ENCODE measurements at regions not wholly inside any gene's neighbourhood (a gene's known extent, or its start where the extent isn't known, plus 50 kb on each side); places are given as distances from the start of the nearest gene placed in this dataset.

DNA sequence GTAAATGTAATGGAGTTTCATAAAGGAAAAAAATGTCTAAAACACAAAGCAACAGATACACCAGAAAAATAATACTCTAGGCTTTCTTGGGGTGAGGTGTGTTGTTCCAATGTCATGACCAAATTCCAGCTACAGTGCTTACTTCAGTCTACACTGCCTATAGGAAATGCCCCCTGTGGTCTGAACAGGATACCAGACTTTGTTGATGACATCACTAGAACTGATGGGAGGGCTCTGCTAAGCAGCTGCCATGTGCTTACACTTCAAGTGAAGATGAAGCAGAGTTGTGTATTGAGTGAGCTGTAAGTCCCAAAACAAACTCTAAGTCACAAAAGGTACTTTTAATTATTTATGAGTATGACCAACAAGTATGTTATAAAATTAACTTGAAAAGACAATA is 456.1 kb upstream of the IL12A start:
- Histone ChIP-seq H3K27ac (ENCODE audit: low read depth, low read length) (no peak overlapping the region), H3K9me3 (ENCODE audit: control insufficient read depth in 1 of 2, low read length in 2 of 2) (no peaks in the 10 kb centered on the region), H3K4me3 (ENCODE audit: low read length in 2 of 2) (no peak overlapping the region), H3K36me3 (ENCODE audit: insufficient read depth, low read length) (no peaks in the 10 kb centered on the region), H3K4me1 (ENCODE audit: insufficient read depth, low read length) (no peaks in the 10 kb centered on the region), H3K27me3 (ENCODE audit: insufficient read depth, low read length) (no peaks in the 10 kb centered on the region)
- POLR2A ChIA-PET (ENCODE audit: partially characterized antibody): no interaction called here
- Mint-ChIP-seq H3K4me3 (no peak overlapping the region), H3K4me1 (no peaks in the 10 kb centered on the region), H3K27me3 (peaks cover 0 to 1% of the 10 kb centered on the region in 2 donors), H3K27ac (no peak overlapping the region), H3K36me3 (no peaks in the 10 kb centered on the region), H3K9me3 (peaks cover 0 to 7% (median 0%) of the 10 kb centered on the region in 8 donors)
- no peak for DNase-seq
- intact Hi-C loops (cut with micrococcal nuclease): no loop called here
- CTCF ChIA-PET (ENCODE audit: partially characterized antibody): no interaction called here

DNA sequence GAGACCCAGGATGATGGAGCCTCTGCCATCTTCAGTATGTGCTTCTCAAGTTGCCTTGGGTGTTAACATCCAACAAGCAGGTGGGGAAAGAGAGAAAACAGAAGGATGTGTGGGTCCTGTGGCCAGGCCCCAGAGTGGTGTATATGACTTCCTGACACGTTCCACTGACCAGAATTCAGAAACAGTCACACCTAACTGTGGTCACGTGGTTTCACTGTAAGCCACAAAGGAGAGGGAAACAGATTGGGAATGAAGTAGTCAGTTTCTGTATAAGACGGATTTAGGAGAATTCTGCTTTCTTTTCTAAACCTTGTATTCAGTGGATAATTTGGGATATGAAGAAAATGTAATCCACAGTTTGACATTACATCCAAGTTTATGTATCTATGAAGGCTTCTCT is 454.1 kb upstream of the IL12A start:
- Histone ChIP-seq H3K27ac (ENCODE audit: low read depth, low read length) (no peak overlapping the region), H3K4me1 (ENCODE audit: insufficient read depth, low read length) (no peaks in the 10 kb centered on the region), H3K9me3 (ENCODE audit: control insufficient read depth in 1 of 2, low read length in 2 of 2) (no peaks in the 10 kb centered on the region), H3K36me3 (ENCODE audit: insufficient read depth, low read length) (no peaks in the 10 kb centered on the region), H3K4me3 (ENCODE audit: low read length in 2 of 2) (no peak overlapping the region), H3K27me3 (ENCODE audit: insufficient read depth, low read length) (no peaks in the 10 kb centered on the region)
- H3K4me3 Mint-ChIP-seq: no peak overlapping the region
- no peaks in the 10 kb centered on the region for H3K4me1 Mint-ChIP-seq
- peaks cover 0 to 7% (median 0%) of the 10 kb centered on the region in 8 donors for H3K9me3 Mint-ChIP-seq
- ChIA-PET CTCF (ENCODE audit: partially characterized antibody) (no interaction called here), POLR2A (ENCODE audit: partially characterized antibody) (no interaction called here)
- DNase-seq: no peak
- H3K27me3 Mint-ChIP-seq: peaks cover 0 to 1% of the 10 kb centered on the region in 2 donors
- H3K27ac Mint-ChIP-seq: no peak overlapping the region
- H3K36me3 Mint-ChIP-seq: no peaks in the 10 kb centered on the region
- intact Hi-C loops (cut with micrococcal nuclease): no loop called here

DNA sequence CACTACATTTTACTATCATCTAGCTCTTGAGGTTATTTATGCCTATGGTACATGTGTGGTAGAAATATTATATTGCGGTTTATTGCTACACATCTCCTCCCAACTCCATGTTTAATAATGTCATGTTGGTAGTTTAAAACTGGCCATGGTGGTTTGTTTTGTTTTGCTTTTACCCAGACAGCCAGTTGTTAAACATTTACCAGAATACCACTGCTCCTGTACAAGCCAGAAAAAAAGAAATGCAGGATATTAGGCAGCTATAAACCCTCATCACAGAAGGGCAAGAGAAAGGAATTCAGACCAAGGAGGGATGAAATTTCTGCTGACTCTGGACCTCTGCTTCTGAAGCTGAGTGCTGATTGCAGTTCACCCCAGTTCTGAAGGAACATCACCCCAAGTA is 451.8 kb upstream of the IL12A start:
- Mint-ChIP-seq H3K4me1 (no peaks in the 10 kb centered on the region), H3K9me3 (peaks cover 0 to 5% (median 0%) of the 10 kb centered on the region in 8 donors), H3K36me3 (no peaks in the 10 kb centered on the region), H3K27ac (no peak overlapping the region), H3K27me3 (peaks cover 0 to 1% of the 10 kb centered on the region in 2 donors), H3K4me3 (no peak overlapping the region)
- Histone ChIP-seq H3K4me3 (ENCODE audit: low read length in 2 of 2) (no peak overlapping the region), H3K27me3 (ENCODE audit: insufficient read depth, low read length) (no peaks in the 10 kb centered on the region), H3K36me3 (ENCODE audit: insufficient read depth, low read length) (no peaks in the 10 kb centered on the region), H3K4me1 (ENCODE audit: insufficient read depth, low read length) (no peaks in the 10 kb centered on the region), H3K9me3 (ENCODE audit: control insufficient read depth in 1 of 2, low read length in 2 of 2) (no peaks in the 10 kb centered on the region), H3K27ac (ENCODE audit: low read depth, low read length) (no peak overlapping the region)
- intact Hi-C loops (cut with micrococcal nuclease): no loop called here
- ChIA-PET POLR2A (ENCODE audit: partially characterized antibody) (no interaction called here), CTCF (ENCODE audit: partially characterized antibody) (no interaction called here)
- no peak for DNase-seq

DNA sequence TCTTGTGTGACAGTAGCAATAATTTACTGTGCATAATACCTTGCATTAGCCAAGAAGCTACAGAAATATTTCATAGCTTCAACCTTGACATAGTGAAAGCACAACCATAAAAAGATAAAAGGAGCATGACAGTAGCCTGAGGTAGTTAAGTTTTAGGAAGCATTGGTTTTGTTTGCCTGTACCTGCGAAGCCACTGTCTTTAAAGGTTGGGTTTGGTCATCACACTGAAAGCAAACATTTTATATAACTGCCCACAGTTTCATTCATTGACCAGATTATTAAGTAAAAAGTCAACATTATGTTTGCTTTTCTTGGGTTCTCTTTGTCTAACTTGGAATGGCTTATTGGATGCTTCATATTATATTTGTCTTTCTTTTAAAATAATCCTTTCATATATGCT is 450.1 kb upstream of the IL12A start:
- no peak overlapping the region for H3K27ac ChIP-seq (ENCODE audit: low read depth, low read length)
- H3K27ac Mint-ChIP-seq: no peak overlapping the region
- no peaks in the 10 kb centered on the region for H3K4me1 Mint-ChIP-seq
- H3K9me3 ChIP-seq (ENCODE audit: control insufficient read depth in 1 of 2, low read length in 2 of 2): no peaks in the 10 kb centered on the region
- H3K4me3 Mint-ChIP-seq: no peak overlapping the region
- H3K4me1 ChIP-seq (ENCODE audit: insufficient read depth, low read length): no peaks in the 10 kb centered on the region
- no peaks in the 10 kb centered on the region for H3K27me3 Mint-ChIP-seq
- POLR2A ChIA-PET (ENCODE audit: partially characterized antibody): no interaction called here
- no peaks in the 10 kb centered on the region for H3K36me3 Mint-ChIP-seq
- peaks cover 0 to 4% (median 0%) of the 10 kb centered on the region in 8 donors for H3K9me3 Mint-ChIP-seq
- CTCF ChIA-PET (ENCODE audit: partially characterized antibody): no interaction called here
- no peaks in the 10 kb centered on the region for H3K36me3 ChIP-seq (ENCODE audit: insufficient read depth, low read length)
- intact Hi-C loops (cut with micrococcal nuclease): no loop called here
- DNase-seq: no peak
- no peaks in the 10 kb centered on the region for H3K27me3 ChIP-seq (ENCODE audit: insufficient read depth, low read length)
- no peak overlapping the region for H3K4me3 ChIP-seq (ENCODE audit: low read length in 2 of 2)

DNA sequence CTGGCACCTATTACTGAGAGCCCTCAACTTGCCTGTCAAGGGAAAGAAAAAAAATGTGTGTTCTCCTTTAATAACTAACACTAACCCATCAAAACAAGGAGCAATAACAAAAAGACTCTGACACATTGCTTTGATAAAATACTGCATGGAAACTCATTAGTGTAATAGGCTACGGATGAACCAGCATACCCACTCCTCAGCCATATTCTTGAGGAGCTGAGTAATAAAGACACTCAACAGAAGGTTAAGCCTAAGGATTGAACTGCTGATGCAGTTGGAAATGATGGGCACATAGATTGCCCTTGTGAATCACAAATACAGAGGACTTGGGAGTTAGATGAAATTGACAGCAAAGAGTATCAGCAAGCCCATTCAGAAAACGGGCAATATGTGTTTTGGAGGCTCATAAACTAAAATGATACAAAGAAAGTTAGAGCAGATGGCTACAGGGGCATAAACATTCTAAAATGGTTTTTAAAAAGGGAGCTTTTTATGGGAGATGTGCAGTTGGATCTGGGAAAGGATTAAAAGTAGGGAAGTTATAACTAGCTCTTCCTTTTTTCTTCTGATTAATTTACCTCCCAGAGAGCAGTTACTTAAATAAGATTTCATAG is 447.6 kb upstream of the IL12A start:
- intact Hi-C loops (cut with micrococcal nuclease): no loop called here
- H3K4me1 Mint-ChIP-seq: no peaks in the 10 kb centered on the region
- H3K27me3 Mint-ChIP-seq: no peaks in the 10 kb centered on the region
- CTCF ChIA-PET (ENCODE audit: partially characterized antibody): no interaction called here
- DNase-seq: no peak
- Histone ChIP-seq H3K4me1 (ENCODE audit: insufficient read depth, low read length) (no peaks in the 10 kb centered on the region), H3K27me3 (ENCODE audit: insufficient read depth, low read length) (no peaks in the 10 kb centered on the region), H3K36me3 (ENCODE audit: insufficient read depth, low read length) (no peaks in the 10 kb centered on the region), H3K27ac (ENCODE audit: low read depth, low read length) (no peak overlapping the region), H3K4me3 (ENCODE audit: low read length in 2 of 2) (no peak overlapping the region), H3K9me3 (ENCODE audit: control insufficient read depth in 1 of 2, low read length in 2 of 2) (no peaks in the 10 kb centered on the region)
- POLR2A ChIA-PET (ENCODE audit: partially characterized antibody): no interaction called here
- H3K36me3 Mint-ChIP-seq: no peaks in the 10 kb centered on the region
- no peak overlapping the region for H3K4me3 Mint-ChIP-seq
- no peak overlapping the region for H3K27ac Mint-ChIP-seq
- peaks cover 0 to 6% (median 0%) of the 10 kb centered on the region in 8 donors for H3K9me3 Mint-ChIP-seq

DNA sequence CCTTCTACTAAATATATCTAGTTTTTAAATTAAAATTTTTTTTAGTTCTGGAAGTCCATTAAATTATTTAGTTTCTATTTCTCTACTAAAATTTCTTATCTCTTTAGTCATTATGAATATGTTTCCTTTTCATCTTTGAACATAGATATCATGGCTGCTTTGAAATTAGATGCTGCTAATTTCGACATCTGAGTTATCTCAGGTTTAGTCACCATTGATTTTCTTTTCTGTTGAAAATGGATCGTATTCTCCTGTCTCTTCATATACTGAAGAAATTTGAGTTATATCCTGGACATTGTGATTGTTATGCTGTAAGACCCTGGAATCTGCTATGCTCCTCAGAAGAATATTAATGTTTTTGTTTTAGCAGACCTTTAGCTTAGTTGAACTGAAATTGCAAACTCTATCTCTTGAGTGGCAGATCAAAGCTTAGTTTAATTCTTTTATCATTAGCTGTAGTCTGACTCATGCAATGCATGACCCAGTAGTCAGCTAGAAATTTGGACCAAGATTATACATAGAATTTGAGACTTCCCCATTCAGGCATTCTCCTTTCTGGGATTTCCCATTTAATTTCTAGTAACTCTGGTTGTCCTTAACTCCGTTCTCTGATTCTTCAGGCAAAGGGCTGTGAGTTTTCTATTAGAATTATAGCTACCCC is 439.8 kb upstream of the IL12A start:
- Mint-ChIP-seq H3K9me3 (peaks cover 0 to 12% (median 4%) of the 10 kb centered on the region in 8 donors), H3K27me3 (no peaks in the 10 kb centered on the region), H3K27ac (no peak overlapping the region), H3K4me1 (no peaks in the 10 kb centered on the region), H3K36me3 (no peaks in the 10 kb centered on the region), H3K4me3 (no peak overlapping the region)
- POLR2A ChIA-PET (ENCODE audit: partially characterized antibody): no interaction called here
- Histone ChIP-seq H3K4me3 (ENCODE audit: low read length in 2 of 2) (no peak overlapping the region), H3K36me3 (ENCODE audit: insufficient read depth, low read length) (no peaks in the 10 kb centered on the region), H3K27ac (ENCODE audit: low read depth, low read length) (no peak overlapping the region), H3K27me3 (ENCODE audit: insufficient read depth, low read length) (no peaks in the 10 kb centered on the region), H3K4me1 (ENCODE audit: insufficient read depth, low read length) (no peaks in the 10 kb centered on the region), H3K9me3 (ENCODE audit: control insufficient read depth in 1 of 2, low read length in 2 of 2) (no peaks in the 10 kb centered on the region)
- intact Hi-C loops (cut with micrococcal nuclease): no loop called here
- DNase-seq: no peak
- CTCF ChIA-PET (ENCODE audit: partially characterized antibody): no interaction called here

DNA sequence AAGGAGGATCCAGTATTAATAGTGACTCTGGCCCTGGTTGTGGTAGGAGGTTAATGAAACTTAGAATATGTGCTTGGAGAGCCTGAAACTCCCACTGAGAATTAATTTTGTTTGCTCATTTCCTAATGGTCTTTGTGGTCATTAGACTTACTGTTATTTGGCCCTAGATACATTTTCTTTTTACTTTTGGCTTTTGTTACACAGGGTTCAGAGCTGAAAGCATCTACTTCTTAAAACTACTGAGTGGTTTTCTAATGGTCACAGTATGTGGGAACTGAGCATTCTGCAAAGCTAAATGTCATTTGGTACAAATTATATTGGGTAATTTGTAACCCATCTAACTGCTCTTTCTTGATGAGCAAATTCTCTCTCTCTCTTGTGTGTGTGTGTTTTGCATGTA is 433.4 kb upstream of the IL12A start:
- Mint-ChIP-seq H3K4me3 (no peak overlapping the region), H3K9me3 (peaks cover 0 to 6% (median 0%) of the 10 kb centered on the region in 8 donors), H3K27me3 (no peaks in the 10 kb centered on the region), H3K27ac (no peak overlapping the region), H3K4me1 (no peaks in the 10 kb centered on the region), H3K36me3 (no peaks in the 10 kb centered on the region)
- ChIA-PET CTCF (ENCODE audit: partially characterized antibody) (no interaction called here), POLR2A (ENCODE audit: partially characterized antibody) (no interaction called here)
- Histone ChIP-seq H3K9me3 (ENCODE audit: control insufficient read depth in 1 of 2, low read length in 2 of 2) (no peaks in the 10 kb centered on the region), H3K4me3 (ENCODE audit: low read length in 2 of 2) (no peak overlapping the region), H3K4me1 (ENCODE audit: insufficient read depth, low read length) (no peaks in the 10 kb centered on the region), H3K36me3 (ENCODE audit: insufficient read depth, low read length) (no peaks in the 10 kb centered on the region), H3K27me3 (ENCODE audit: insufficient read depth, low read length) (no peaks in the 10 kb centered on the region), H3K27ac (ENCODE audit: low read depth, low read length) (no peak overlapping the region)
- intact Hi-C loops (cut with micrococcal nuclease): no loop called here
- no peak for DNase-seq

Measured in CD4-positive, alpha-beta memory T cell (primary cell).